HL-60 (cell line): ENCODE measurements at regions not wholly inside any gene's neighbourhood (a gene's known extent, or its start where the extent isn't known, plus 50 kb on each side); places are given as distances from the start of the nearest gene placed in this dataset.

ENCODE experiments used
- CTCF ChIP-seq: IDR thresholded peaks from one replicate; pipeline ENCODE4 v1.5.1; 2011; ENCODE audit warnings: low read length, control low read depth, inconsistent platforms; ENCODE audit not compliant: insufficient read depth
- SPI1 ChIP-seq: IDR thresholded peaks from 2 replicates; pipeline ENCODE4 v1.6.1; 2012; ENCODE audit warnings: low read depth, mild to moderate bottlenecking, borderline replicate concordance

GRCh38 chr5:125612776-125613175 lies 810.4 kb upstream of the GRAMD2B start:
- TF ChIP-seq CTCF = no peak
- TF ChIP-seq SPI1 = no peak
